ENCODE measurements at regions not wholly inside any gene's neighbourhood (a gene's known extent, or its start where the extent isn't known, plus 50 kb on each side); places are given as distances from the start of the nearest gene placed in this dataset.

DNA sequence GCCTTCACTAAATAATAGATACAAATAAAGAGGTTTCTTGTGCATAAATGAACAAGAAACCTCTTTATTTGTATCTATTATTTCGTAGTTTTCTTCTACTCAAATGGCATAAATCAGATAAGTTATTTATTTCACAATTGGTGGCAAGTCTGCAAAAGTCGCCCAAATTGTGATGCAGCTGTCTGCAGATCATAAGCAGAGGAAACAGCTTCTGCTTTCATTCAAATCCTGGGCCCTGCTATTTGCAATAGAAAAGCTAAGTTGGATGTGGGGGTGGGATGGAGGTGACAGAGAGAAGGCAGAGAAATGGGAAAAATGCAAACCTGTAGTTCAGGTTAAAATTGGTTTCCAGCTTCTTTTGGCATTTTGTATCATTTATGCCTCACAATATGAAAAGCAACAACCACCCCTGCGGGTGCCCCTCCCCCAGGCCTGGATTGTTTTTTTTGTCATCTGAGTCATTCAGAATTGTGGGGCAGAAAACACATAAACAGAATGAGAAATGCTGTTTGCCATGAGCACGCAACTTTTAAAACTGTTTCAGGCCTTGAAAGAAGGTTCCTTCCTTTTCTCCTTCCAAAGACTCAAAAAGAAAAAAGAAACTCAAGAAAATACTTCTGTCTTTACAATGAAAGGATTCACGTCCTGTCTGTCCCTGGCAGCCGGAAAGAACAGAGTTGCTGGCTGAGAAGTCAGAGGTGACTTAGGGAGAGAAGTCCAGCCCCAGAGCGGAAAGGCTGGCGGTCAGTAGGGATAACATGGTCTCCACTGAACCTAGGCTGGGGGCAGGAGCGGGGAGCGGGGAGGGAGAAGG lies 132.9 kb downstream of the BAMBI start (continued):
- TF ChIP-seq ZFX (CRISPR knock-in tag; IDR thresholded peaks at IDR 0.05), result peak; percentile 34; the same call in 1 of the 2 replicates
- no peak for TF ChIP-seq HMGXB4 (CRISPR knock-in tag; IDR thresholded peaks at IDR 0.05)
- TF ChIP-seq WHSC1 (IDR thresholded peaks at IDR 0.05; ENCODE audit: low read length), result no peak
- TF ChIP-seq, protein P1, sequence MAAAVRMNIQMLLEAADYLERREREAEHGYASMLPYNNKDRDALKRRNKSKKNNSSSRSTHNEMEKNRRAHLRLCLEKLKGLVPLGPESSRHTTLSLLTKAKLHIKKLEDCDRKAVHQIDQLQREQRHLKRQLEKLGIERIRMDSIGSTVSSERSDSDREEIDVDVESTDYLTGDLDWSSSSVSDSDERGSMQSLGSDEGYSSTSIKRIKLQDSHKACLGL (CRISPR knock-in tag; IDR thresholded peaks at IDR 0.05; ENCODE audit: borderline replicate concordance, poor library complexity, severe bottlenecking), result no peak
- TF ChIP-seq, protein P2, sequence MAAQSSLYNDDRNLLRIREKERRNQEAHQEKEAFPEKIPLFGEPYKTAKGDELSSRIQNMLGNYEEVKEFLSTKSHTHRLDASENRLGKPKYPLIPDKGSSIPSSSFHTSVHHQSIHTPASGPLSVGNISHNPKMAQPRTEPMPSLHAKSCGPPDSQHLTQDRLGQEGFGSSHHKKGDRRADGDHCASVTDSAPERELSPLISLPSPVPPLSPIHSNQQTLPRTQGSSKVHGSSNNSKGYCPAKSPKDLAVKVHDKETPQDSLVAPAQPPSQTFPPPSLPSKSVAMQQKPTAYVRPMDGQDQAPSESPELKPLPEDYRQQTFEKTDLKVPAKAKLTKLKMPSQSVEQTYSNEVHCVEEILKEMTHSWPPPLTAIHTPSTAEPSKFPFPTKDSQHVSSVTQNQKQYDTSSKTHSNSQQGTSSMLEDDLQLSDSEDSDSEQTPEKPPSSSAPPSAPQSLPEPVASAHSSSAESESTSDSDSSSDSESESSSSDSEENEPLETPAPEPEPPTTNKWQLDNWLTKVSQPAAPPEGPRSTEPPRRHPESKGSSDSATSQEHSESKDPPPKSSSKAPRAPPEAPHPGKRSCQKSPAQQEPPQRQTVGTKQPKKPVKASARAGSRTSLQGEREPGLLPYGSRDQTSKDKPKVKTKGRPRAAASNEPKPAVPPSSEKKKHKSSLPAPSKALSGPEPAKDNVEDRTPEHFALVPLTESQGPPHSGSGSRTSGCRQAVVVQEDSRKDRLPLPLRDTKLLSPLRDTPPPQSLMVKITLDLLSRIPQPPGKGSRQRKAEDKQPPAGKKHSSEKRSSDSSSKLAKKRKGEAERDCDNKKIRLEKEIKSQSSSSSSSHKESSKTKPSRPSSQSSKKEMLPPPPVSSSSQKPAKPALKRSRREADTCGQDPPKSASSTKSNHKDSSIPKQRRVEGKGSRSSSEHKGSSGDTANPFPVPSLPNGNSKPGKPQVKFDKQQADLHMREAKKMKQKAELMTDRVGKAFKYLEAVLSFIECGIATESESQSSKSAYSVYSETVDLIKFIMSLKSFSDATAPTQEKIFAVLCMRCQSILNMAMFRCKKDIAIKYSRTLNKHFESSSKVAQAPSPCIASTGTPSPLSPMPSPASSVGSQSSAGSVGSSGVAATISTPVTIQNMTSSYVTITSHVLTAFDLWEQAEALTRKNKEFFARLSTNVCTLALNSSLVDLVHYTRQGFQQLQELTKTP (IDR thresholded peaks at IDR 0.05; ENCODE audit: low read depth in 1 of 2, partially characterized antibody in 2 of 2), result peak in 1 of 2 experiments; percentile 19
- TF ChIP-seq CREBBP (IDR thresholded peaks at IDR 0.05; ENCODE audit: low read depth, low read length), result no peak
- no peak for TF ChIP-seq NR2C1 (IDR thresholded peaks at IDR 0.05)
- 0 out of 2 replicates have a peak, but pooled peaks have one; percentile 15 for TF ChIP-seq NR2C1 (tag; IDR thresholded peaks at IDR 0.05)
- TF ChIP-seq DMBX1 (CRISPR knock-in tag; IDR thresholded peaks at IDR 0.05; ENCODE audit: borderline replicate concordance), result 0 out of 2 replicates have a peak, but pooled peaks have one; percentile 35
- no peak for TF ChIP-seq ZC3H8 (IDR thresholded peaks at IDR 0.05)
- TF ChIP-seq ZBTB43 (CRISPR knock-in tag; IDR thresholded peaks at IDR 0.05), result no peak
- no peak for TF ChIP-seq XRCC5 (IDR thresholded peaks at IDR 0.05; ENCODE audit: low read depth, low read length)
- TF ChIP-seq CEBPB (tag; IDR thresholded peaks at IDR 0.05), result peak; percentile 63
- no peak for TF ChIP-seq PHB2 (IDR thresholded peaks at IDR 0.05; ENCODE audit: low read depth)
